GM12892 (cell line): ENCODE measurements at regions not wholly inside any gene's neighbourhood (a gene's known extent, or its start where the extent isn't known, plus 50 kb on each side); places are given as distances from the start of the nearest gene placed in this dataset.

Experiments used
- DNase-seq: peaks from one replicate; pipeline ENCODE4 v3.0.0; 2011; ENCODE audit not compliant: insufficient read length
- FAIRE-seq: peaks from 2 replicates; lab custom pipeline; 2011; peaks lifted over from hg19 to GRCh38; lab: Jason Lieb, UNC
- POLR2A ChIP-seq: IDR thresholded peaks from 2 replicates; pipeline ENCODE4 v1.6.1; 2011; ENCODE audit warnings: low read depth, low read length, control low read depth
- POLR2AphosphoS5 ChIP-seq: IDR thresholded peaks from 2 replicates; pipeline ENCODE4 v1.6.1; 2011; ENCODE audit warnings: low read depth, low read length, control low read depth
- TAF1 ChIP-seq: IDR thresholded peaks from 2 replicates; pipeline ENCODE4 v1.6.1; 2011; ENCODE audit warnings: low read depth, mild to moderate bottlenecking, control low read depth, low read length, borderline replicate concordance

DNA sequence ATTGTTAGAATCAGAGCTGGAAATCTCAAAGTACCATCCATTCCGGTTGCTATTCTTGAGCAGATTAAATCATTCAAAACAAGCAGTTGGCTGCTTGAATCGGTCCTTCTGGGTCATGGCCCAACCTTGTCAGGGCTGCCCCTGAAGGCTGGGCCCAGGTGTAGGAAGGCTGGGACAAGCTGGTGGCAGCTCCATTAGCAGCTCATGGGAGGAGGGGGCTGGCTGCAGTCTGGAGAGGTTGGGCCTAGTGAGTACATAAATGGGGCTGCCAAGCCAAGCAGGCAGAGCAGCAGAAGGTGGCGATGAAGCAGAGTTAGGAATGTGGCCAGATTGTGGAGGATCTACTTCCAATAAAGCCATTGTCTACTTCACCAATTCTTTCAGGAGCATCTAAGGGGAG, 81.4 kb downstream of the ADCYAP1 start:
- FAIRE-seq (no peak), DNase-seq (no peak)
- TF ChIP-seq POLR2A (no peak), POLR2AphosphoS5 (no peak), TAF1 (no peak)

DNA sequence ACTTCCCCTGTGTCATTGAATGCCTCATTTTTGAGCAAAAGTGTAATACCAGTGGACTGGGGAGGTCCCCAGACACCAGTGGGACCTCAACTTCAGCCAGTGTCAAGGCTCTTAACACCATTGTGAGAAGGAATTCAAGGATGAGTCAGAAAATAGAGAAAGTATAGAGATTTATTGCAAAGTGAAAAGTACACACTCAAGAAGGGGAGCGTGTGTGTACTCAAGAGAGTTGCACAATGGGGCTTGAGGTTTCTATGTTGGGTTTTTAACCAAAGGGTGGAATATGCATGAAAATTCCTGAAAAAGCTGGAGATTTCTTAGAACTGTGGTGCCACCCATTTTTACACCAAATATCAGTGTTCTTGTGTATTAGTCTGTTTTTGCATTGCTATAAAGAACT, 81.9 kb downstream of the ADCYAP1 start:
- DNase-seq: no peak
- no peak for FAIRE-seq
- no peak for TF ChIP-seq POLR2A
- TF ChIP-seq POLR2AphosphoS5: no peak

GRCh38 chr18:987325-988186, 82.9 kb downstream of the ADCYAP1 start:
- DNase-seq (no peak), FAIRE-seq (no peak)
- TF ChIP-seq TAF1 (no peak), POLR2AphosphoS5 (no peak), POLR2A (no peak)

- FAIRE-seq: no peak
- DNase-seq: no peak
- no peak for TF ChIP-seq POLR2AphosphoS5
- TF ChIP-seq TAF1: no peak
- TF ChIP-seq POLR2A: no peak
Measured at GRCh38 chr18:989425-989824, 84.8 kb downstream of the ADCYAP1 start.

DNA sequence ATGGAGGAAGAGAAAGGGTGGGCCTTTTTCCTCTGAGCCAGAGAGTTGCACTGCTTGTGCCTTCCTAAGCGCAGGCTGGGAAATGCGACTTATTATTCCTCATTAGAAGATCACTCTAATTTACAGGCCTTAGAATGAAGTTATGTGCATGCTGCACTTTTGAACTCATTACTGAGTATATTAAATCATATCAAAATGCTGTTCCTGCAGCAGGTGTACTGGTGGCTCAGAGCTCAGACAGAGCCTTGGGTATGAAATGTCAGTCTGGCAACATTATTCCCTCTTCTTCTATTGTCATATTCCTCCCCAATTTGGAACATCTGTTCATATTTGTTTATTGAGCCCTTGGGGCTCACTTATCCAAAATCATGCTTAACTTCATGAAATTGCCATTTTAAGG, 85.5 kb downstream of the ADCYAP1 start:
- no peak for TF ChIP-seq POLR2A
- no peak for TF ChIP-seq TAF1
- TF ChIP-seq POLR2AphosphoS5: no peak
- no peak for DNase-seq
- no peak for FAIRE-seq

GRCh38 chr18:991441-991840, 86.8 kb downstream of the ADCYAP1 start:
- TF ChIP-seq POLR2A (no peak), POLR2AphosphoS5 (no peak), TAF1 (no peak)
- no peak for DNase-seq
- no peak for FAIRE-seq

- TF ChIP-seq TAF1: no peak
- TF ChIP-seq POLR2AphosphoS5: no peak
- TF ChIP-seq POLR2A: no peak
- DNase-seq (no peak), FAIRE-seq (no peak)
Measured at GRCh38 chr18:993560-993959, 88.9 kb downstream of the ADCYAP1 start.

- FAIRE-seq (no peak), DNase-seq (no peak)
- TF ChIP-seq TAF1: no peak
- no peak for TF ChIP-seq POLR2AphosphoS5
- no peak for TF ChIP-seq POLR2A
Measured at GRCh38 chr18:995629-996028, 91.0 kb downstream of the ADCYAP1 start.

DNA sequence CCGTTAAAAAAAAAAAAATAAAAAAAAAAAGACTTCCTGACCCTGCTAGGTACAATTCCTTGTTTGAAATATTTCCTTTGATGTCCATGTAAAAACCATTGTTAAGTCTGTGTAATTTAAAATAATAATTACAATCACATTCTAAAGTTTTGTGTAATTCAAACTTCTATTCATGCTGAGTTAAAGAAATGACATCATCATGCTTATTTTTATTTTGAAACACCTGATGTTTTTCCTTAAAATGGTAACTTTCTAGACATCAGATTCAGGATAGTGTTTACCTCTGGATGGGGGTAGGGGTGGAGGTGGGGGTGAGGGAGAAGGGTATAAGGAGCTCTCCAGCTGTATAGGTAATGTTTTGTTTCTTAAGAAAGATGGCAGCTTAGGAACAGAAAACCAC, 92.8 kb downstream of the ADCYAP1 start:
- no peak for TF ChIP-seq TAF1
- no peak for TF ChIP-seq POLR2A
- TF ChIP-seq POLR2AphosphoS5: no peak
- DNase-seq (no peak), FAIRE-seq (no peak)

DNA sequence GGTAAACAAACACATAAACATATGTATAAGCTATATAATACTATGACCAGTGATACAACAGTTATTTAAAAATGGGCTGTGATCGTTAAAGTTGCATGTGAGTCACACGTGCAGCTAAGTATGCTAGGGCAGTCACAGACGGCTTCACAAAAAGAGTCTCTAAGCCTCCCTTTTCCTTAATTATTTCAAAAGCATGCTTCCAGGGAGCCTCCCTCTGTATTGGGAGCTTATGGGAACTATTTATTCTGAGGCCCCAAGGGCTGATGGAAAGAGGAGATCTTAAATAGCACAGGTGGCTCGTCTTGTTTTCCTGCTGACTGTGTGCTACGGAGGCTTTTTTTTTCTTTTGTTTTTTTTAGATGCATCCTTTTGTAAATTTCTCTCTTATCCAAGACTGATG, 94.3 kb downstream of the ADCYAP1 start:
- FAIRE-seq (no peak), DNase-seq (no peak)
- no peak for TF ChIP-seq POLR2A
- no peak for TF ChIP-seq TAF1
- no peak for TF ChIP-seq POLR2AphosphoS5

GRCh38 chr18:1002653-1003178, 98.0 kb downstream of the ADCYAP1 start:
- FAIRE-seq: no peak
- TF ChIP-seq POLR2A (no peak), POLR2AphosphoS5 (no peak), TAF1 (no peak)
- no peak for DNase-seq

GRCh38 chr18:1003499-1003898, 98.8 kb downstream of the ADCYAP1 start:
- no peak for DNase-seq
- no peak for FAIRE-seq
- no peak for TF ChIP-seq POLR2AphosphoS5
- TF ChIP-seq POLR2A: no peak
- no peak for TF ChIP-seq TAF1
